Lung (tissue), 11 donors: ENCODE measurements at regions not wholly inside any gene's neighbourhood (a gene's known extent, or its start where the extent isn't known, plus 50 kb on each side); places are given as distances from the start of the nearest gene placed in this dataset.
A peak's percentile ranks its signal among the peaks of the same experiment; 100 is the strongest.

Source experiments
- ATAC-seq: fragments of 200-7000 bp; cut with Tn5 transposase; one replicate; pipeline ENCODE4 v1.9.1; 2020; ENCODE audit warnings: moderate number of reproducible peaks; ENCODE audit not compliant: insufficient read depth, low FRiP score
- DNase-seq, 3 donors: peaks; one replicate each; pipeline ENCODE4 v3.0.0-alpha.2; 2013 to 2017
- H3K27ac ChIP-seq, 2 donors: one replicate each; pipeline ENCODE4 v1.5.1; 2013; ENCODE audit warnings: mild to moderate bottlenecking in 2 of 2, moderate library complexity in 2 of 2, control low read depth in 1 of 2, inconsistent platforms in 1 of 2, low read depth in 1 of 2, low read length in 1 of 2
- H3K27me3 ChIP-seq, 3 donors: one replicate each; pipeline ENCODE4 v1.5.1; 2013; ENCODE audit warnings: low read length in 2 of 3; ENCODE audit not compliant: control insufficient read depth in 3 of 3, insufficient read depth in 3 of 3
- H3K36me3 ChIP-seq, 4 donors: one replicate each; pipeline ENCODE4 v1.5.1; 2013; ENCODE audit warnings: low read length in 4 of 4, mild to moderate bottlenecking in 1 of 4, moderate library complexity in 1 of 4; ENCODE audit not compliant: control insufficient read depth in 4 of 4, insufficient read depth in 4 of 4
- H3K4me1 ChIP-seq, 5 donors: one replicate each; pipeline ENCODE4 v1.5.1; 2013; ENCODE audit warnings: low read length in 5 of 5, mild to moderate bottlenecking in 2 of 5, moderate library complexity in 1 of 5; ENCODE audit not compliant: control insufficient read depth in 5 of 5, insufficient read depth in 5 of 5
- H3K4me3 ChIP-seq: one replicate; pipeline ENCODE4 v1.5.1; 2013; ENCODE audit warnings: mild to moderate bottlenecking, control low read depth, moderate library complexity
- H3K9ac ChIP-seq, 2 donors: one replicate each; pipeline ENCODE4 v1.5.1; 2013; ENCODE audit warnings: low read length in 2 of 2, control low read depth in 1 of 2; ENCODE audit not compliant: insufficient read depth in 1 of 2
- H3K9me3 ChIP-seq, 4 donors: one replicate each; pipeline ENCODE4 v1.5.1; 2013; ENCODE audit warnings: low read length in 3 of 4, mild to moderate bottlenecking in 1 of 4, moderate library complexity in 1 of 4; ENCODE audit not compliant: control insufficient read depth in 4 of 4, insufficient read depth in 3 of 4
- WGBS, 2 donors: extraction: QIAGEN DNeasy Blood & Tissue Kit; methylation state at CpG; one replicate each; pipeline ENCODE4 v1.1.7; 2013; 5-methylcytosine and 5-hydroxymethylcytosine counted together
- TF ChIP-seq, protein P1 (sequence below): IDR thresholded peaks from 2 replicates; pipeline ENCODE4 v1.5.1; 2012; ENCODE audit warnings: mild to moderate bottlenecking; ENCODE audit errors: control extremely low read depth, extremely low read depth
- donor health status: control.
- donor health status: control.
- donor health status: Bipolar disorder and iron deficiency.
- donor health status: healthy.
- donor health status: DM: yes; HTN: yes; CAD: no.

DNA sequence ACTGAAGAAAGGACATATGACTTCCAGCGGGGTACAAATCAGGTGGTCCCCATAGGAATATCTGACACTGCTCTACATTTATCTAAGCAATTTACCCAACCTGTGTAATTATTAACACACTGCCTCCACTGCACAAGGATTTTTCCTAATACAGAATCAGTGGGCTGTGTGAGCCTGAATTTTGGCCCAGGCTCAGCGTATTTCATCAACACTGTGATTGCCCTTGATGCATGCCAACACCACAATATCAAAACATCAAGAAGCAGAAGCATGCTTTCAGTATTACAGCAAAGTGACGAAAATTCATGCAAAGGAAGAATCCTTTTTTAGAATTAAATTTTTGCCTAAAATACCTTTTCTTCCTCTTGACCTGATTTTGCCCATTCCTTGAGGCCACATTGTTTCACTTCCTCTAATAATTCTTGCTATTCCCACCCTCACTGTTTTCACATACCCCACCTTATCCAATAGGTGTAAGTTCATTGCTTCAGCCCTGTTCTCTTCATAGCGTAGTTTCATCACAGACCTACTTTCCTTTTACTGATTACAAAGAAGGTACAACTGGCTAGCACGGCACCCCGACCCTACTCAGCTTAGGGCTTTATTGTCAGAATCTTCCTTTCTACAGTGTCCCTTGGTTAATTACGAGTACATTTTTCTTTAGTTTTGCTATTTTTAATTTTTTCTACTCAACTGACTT is 83.7 kb upstream of the PTCHD4 start:
- ATAC-seq (no peak), DNase-seq (peak; percentile 24 to 68 (median 63))
- Histone ChIP-seq H3K9ac (no peak overlapping the region), H3K9me3 (no peaks in the 10 kb centered on the region), H3K27me3 (no peaks in the 10 kb centered on the region), H3K4me1 (peaks cover 0 to 22% (median 0%) of the 10 kb centered on the region in 5 donors), H3K36me3 (no peaks in the 10 kb centered on the region), H3K4me3 (no peak overlapping the region), H3K27ac (no peak overlapping the region)
- WGBS, 2 donors = 83 to 88% methylated on average over 7 of the region's 7 CpGs
- TF ChIP-seq, protein P1, sequence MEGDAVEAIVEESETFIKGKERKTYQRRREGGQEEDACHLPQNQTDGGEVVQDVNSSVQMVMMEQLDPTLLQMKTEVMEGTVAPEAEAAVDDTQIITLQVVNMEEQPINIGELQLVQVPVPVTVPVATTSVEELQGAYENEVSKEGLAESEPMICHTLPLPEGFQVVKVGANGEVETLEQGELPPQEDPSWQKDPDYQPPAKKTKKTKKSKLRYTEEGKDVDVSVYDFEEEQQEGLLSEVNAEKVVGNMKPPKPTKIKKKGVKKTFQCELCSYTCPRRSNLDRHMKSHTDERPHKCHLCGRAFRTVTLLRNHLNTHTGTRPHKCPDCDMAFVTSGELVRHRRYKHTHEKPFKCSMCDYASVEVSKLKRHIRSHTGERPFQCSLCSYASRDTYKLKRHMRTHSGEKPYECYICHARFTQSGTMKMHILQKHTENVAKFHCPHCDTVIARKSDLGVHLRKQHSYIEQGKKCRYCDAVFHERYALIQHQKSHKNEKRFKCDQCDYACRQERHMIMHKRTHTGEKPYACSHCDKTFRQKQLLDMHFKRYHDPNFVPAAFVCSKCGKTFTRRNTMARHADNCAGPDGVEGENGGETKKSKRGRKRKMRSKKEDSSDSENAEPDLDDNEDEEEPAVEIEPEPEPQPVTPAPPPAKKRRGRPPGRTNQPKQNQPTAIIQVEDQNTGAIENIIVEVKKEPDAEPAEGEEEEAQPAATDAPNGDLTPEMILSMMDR = no peak

DNA sequence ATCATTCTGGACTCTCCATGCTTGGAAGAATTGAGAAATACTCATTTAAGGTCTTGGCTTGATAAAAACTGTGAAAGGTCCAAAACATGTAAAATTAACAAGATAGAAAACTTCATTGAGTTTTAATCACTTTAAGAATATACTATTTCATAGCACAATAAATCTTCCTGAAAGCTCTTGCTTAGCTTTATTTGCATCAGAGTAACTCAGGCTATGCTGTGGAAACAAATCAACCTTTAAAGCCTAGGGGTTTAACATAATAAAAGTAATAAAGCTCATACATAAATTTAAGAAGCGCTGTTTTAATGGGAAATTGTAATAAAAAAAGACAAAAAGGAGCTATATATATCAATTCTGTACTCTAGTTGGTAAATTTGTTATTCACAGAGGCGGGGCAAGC is 77.2 kb upstream of the PTCHD4 start:
- WGBS, 2 donors = 92 to 94% methylated on average over 2 of the region's 2 CpGs
- Histone ChIP-seq H3K4me3 (no peak overlapping the region), H3K36me3 (no peaks in the 10 kb centered on the region), H3K9me3 (no peaks in the 10 kb centered on the region), H3K9ac (no peak overlapping the region), H3K27ac (no peak overlapping the region), H3K4me1 (peaks cover 0 to 16% (median 3%) of the 10 kb centered on the region in 5 donors), H3K27me3 (no peaks in the 10 kb centered on the region)
- TF ChIP-seq, protein P1 = no peak
- ATAC-seq = no peak
- no peak for DNase-seq

DNA sequence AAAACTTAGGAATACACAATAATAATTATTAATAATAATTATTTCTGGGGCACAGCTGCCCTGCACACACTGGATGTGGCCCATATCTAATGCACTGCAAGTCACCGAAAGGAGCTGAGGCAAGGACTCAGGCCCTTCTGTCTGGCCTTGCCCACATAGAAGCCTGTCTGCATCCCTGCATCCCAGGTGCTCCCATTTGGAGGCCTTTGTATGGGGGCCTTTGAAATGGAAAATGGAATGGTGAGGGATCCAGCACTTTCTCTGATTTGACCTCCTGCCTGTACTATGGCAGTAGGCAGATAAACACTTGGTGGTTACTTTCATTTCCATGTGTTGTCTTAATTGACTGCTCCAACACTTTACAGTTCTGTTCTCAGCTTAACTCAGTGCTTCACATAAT is 75.7 kb upstream of the PTCHD4 start:
- Histone ChIP-seq H3K9me3 (no peaks in the 10 kb centered on the region), H3K27ac (no peak overlapping the region), H3K9ac (no peak overlapping the region), H3K27me3 (no peaks in the 10 kb centered on the region), H3K36me3 (no peaks in the 10 kb centered on the region), H3K4me1 (peaks cover 0 to 12% (median 3%) of the 10 kb centered on the region in 5 donors), H3K4me3 (no peak overlapping the region)
- ATAC-seq = no peak
- WGBS, 2 donors = 92 to 96% methylated on average over 1 of the region's 1 CpG
- no peak for DNase-seq
- TF ChIP-seq, protein P1 = no peak

DNA sequence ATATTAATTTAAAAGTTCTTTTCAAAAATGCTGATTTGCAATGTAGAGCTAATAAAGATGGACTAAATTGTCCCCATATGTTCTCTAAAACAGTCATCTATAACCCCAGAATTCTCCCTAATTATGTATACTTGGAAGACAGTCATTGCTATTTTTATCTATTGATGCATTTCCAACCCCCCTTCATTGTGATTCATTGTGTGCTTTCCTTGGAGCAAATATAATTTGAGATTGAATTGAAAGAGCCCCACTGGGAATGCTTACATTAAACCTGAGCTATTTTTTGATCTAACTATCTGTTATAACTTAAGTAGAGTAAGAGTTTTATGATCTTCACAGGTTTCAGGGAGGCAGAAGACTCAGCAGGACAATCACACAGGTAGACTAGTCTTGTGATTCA is 73.7 kb upstream of the PTCHD4 start:
- no peaks in the 10 kb centered on the region for H3K27me3 ChIP-seq
- DNase-seq (peak in 2 of 3 donors; percentile 49 to 72), ATAC-seq (no peak)
- H3K4me1 ChIP-seq = peaks cover 0 to 12% (median 3%) of the 10 kb centered on the region in 5 donors
- H3K9ac ChIP-seq = no peak overlapping the region
- no peak overlapping the region for H3K27ac ChIP-seq
- TF ChIP-seq, protein P1 = no peak
- no peaks in the 10 kb centered on the region for H3K9me3 ChIP-seq
- no peaks in the 10 kb centered on the region for H3K36me3 ChIP-seq
- H3K4me3 ChIP-seq = no peak overlapping the region
